IMR-90 (cell line): ENCODE measurements at regions not wholly inside any gene's neighbourhood (a gene's known extent, or its start where the extent isn't known, plus 50 kb on each side); places are given as distances from the start of the nearest gene placed in this dataset.

Experiments used
- ATAC-seq: fragments of 200-7000 bp; cut with Tn5 transposase; 2 replicates; pipeline ENCODE4 v1.9.1; 2020; ENCODE audit warnings: low read depth, mild to moderate bottlenecking, moderate library complexity
- BruUV-seq: library from RNA; stranded (reverse); fragments of 400-500 nt; replicated peaks from 2 replicates; lab custom pipeline; 2021; lab: Mats Ljungman, UMichigan
- CTCF ChIA-PET: fragments of 300-600 bp; formaldehyde crosslinking; extraction: SDS; loops from one replicate; lab custom pipeline; 2021; ENCODE audit warnings: antibody characterized with exemption; lab: Yijun Ruan, JAX
- POLR2A ChIA-PET: fragments of 300-600 bp; sonication (Branson Sonifier 250); formaldehyde crosslinking; loops from one replicate; lab custom pipeline; 2022; ENCODE audit warnings: antibody characterized with exemption; ENCODE audit not compliant: unreplicated experiment; lab: Charles Lee
- DNase-seq: peaks from one replicate; pipeline ENCODE4 v3.0.0; 2013
- H2AFZ ChIP-seq: replicated peaks from 2 replicates; pipeline ENCODE3; 2013; ENCODE audit warnings: low read length, mild to moderate bottlenecking; ENCODE audit not compliant: poor library complexity
- H2AK5ac ChIP-seq: 2 replicates; pipeline ENCODE4 v1.6.1; 2013; ENCODE audit warnings: low read depth, low read length, inconsistent platforms
- H2AK9ac ChIP-seq: replicated peaks from 2 replicates; pipeline ENCODE3; 2013; ENCODE audit warnings: mild to moderate bottlenecking, low read depth, low read length, moderate library complexity; ENCODE audit not compliant: poor library complexity
- H2BK120ac ChIP-seq: 2 replicates; pipeline ENCODE4 v1.6.1; 2013; ENCODE audit warnings: low read depth, low read length, inconsistent platforms
- H2BK15ac ChIP-seq: 3 replicates; pipeline ENCODE4 v1.6.1; 2013; ENCODE audit warnings: low read depth, low read length, inconsistent platforms
- H2BK20ac ChIP-seq: 2 replicates; pipeline ENCODE4 v1.6.1; 2013; ENCODE audit warnings: low read depth, mild to moderate bottlenecking, inconsistent platforms, low read length, moderate library complexity
- H2BK5ac ChIP-seq: 2 replicates; pipeline ENCODE4 v1.6.1; 2013; ENCODE audit warnings: mild to moderate bottlenecking, low read depth, low read length, inconsistent platforms; ENCODE audit not compliant: poor library complexity, severe bottlenecking
- H3K14ac ChIP-seq: replicated peaks from 2 replicates; pipeline ENCODE4 v1.6.1; 2013; ENCODE audit warnings: low read depth, low read length, inconsistent platforms
- H3K18ac ChIP-seq: 2 replicates; pipeline ENCODE4 v1.6.1; 2013; ENCODE audit warnings: low read depth, low read length, control low read depth
- H3K23ac ChIP-seq: 2 replicates; pipeline ENCODE4 v1.6.1; 2013; ENCODE audit warnings: low read depth, low read length, inconsistent platforms
- H3K27ac ChIP-seq: 2 replicates; pipeline ENCODE4 v1.5.1; 2013; ENCODE audit warnings: mild to moderate bottlenecking, control low read depth, low read length; ENCODE audit not compliant: insufficient read depth
- H3K27me3 ChIP-seq: 2 replicates; pipeline ENCODE4 v1.6.1; 2013; ENCODE audit warnings: low read length; ENCODE audit not compliant: control insufficient read depth, insufficient read depth
- H3K36me3 ChIP-seq: 2 replicates; pipeline ENCODE4 v1.6.1; 2013; ENCODE audit warnings: low read length, mixed read lengths; ENCODE audit not compliant: control insufficient read depth, insufficient read depth
- H3K4ac ChIP-seq: 2 replicates; pipeline ENCODE4 v1.6.1; 2013; ENCODE audit warnings: low read depth, low read length, inconsistent platforms
- H3K4me1 ChIP-seq: 2 replicates; pipeline ENCODE4 v1.6.1; 2013; ENCODE audit warnings: low read length, mixed read lengths; ENCODE audit not compliant: control insufficient read depth, insufficient read depth
- H3K4me2 ChIP-seq: 2 replicates; pipeline ENCODE4 v1.6.1; 2013; ENCODE audit warnings: low read depth, mild to moderate bottlenecking, control low read depth, low read length, moderate library complexity
- H3K4me3 ChIP-seq: 2 replicates; pipeline ENCODE4 v1.5.1; 2013; ENCODE audit warnings: low read depth, mild to moderate bottlenecking, control low read depth, low read length, moderate library complexity; ENCODE audit not compliant: insufficient read depth
- H3K56ac ChIP-seq: 2 replicates; pipeline ENCODE4 v1.6.1; 2013; ENCODE audit warnings: low read length, inconsistent platforms; ENCODE audit not compliant: insufficient read depth; ENCODE audit errors: extremely low read depth
- H3K79me1 ChIP-seq, 2 experiments: 2 replicates each; pipeline ENCODE4 v1.6.1; 2013; ENCODE audit warnings: low read length in 2 of 2, inconsistent platforms in 1 of 2, low read depth in 1 of 2
- H3K9ac ChIP-seq: 2 replicates; pipeline ENCODE4 v1.6.1; 2013; ENCODE audit warnings: low read depth, low read length, control low read depth
- H3K9me1 ChIP-seq: 2 replicates; pipeline ENCODE4 v1.6.1; 2013; ENCODE audit warnings: low read length, inconsistent platforms; ENCODE audit not compliant: insufficient read depth
- H3K9me3 ChIP-seq: 2 replicates; pipeline ENCODE4 v1.6.1; 2013; ENCODE audit warnings: low read length; ENCODE audit not compliant: control insufficient read depth, insufficient read depth
- H4K20me1 ChIP-seq: 2 replicates; pipeline ENCODE4 v1.6.1; 2013; ENCODE audit warnings: low read length, inconsistent platforms; ENCODE audit not compliant: insufficient read depth
- H4K5ac ChIP-seq: 2 replicates; pipeline ENCODE4 v1.6.1; 2013; ENCODE audit warnings: mild to moderate bottlenecking, low read depth, low read length, control low read depth
- H4K8ac ChIP-seq, 2 experiments: 2 replicates each; pipeline ENCODE4 v1.6.1; 2013; ENCODE audit warnings: low read depth in 2 of 2, low read length in 2 of 2, control low read depth in 1 of 2, inconsistent platforms in 1 of 2
- H4K91ac ChIP-seq: 2 replicates; pipeline ENCODE4 v1.6.1; 2013; ENCODE audit warnings: low read depth, low read length, inconsistent platforms; ENCODE audit not compliant: insufficient read depth
- CHD1 ChIP-seq: IDR thresholded peaks from 2 replicates; pipeline ENCODE4 v1.6.1; 2012; ENCODE audit warnings: low read depth, low read length, improper control_type of control experiment
- FOS ChIP-seq: fragments of 150-350 bp; IDR thresholded peaks from 2 replicates; pipeline ENCODE4 v1.6.1; 2016; ENCODE audit warnings: low read depth, low read length
- MAZ ChIP-seq: IDR thresholded peaks from 2 replicates; pipeline ENCODE4 v1.6.1; 2012; ENCODE audit warnings: low read depth, mild to moderate bottlenecking, low read length, improper control_type of control experiment, moderate library complexity, borderline replicate concordance
- MXI1 ChIP-seq: IDR thresholded peaks from 2 replicates; pipeline ENCODE4 v1.6.1; 2012; ENCODE audit warnings: low read depth, mild to moderate bottlenecking, low read length, moderate library complexity, borderline replicate concordance
- NFE2L2 ChIP-seq: fragments of 150-350 bp; IDR thresholded peaks from 2 replicates; pipeline ENCODE4 v1.6.1; 2016; ENCODE audit warnings: low read depth, mild to moderate bottlenecking, low read length
- POLR2A ChIP-seq: IDR thresholded peaks from 2 replicates; pipeline ENCODE4 v1.6.1; 2012; ENCODE audit warnings: mild to moderate bottlenecking, low read depth, low read length
- RAD21 ChIP-seq: IDR thresholded peaks from 2 replicates; pipeline ENCODE4 v1.6.1; 2012; ENCODE audit warnings: low read length, improper control_type of control experiment
- RCOR1 ChIP-seq: IDR thresholded peaks from 2 replicates; pipeline ENCODE4 v1.6.1; 2012; ENCODE audit warnings: mild to moderate bottlenecking, low read length, improper control_type of control experiment; ENCODE audit not compliant: insufficient replicate concordance
- RFX5 ChIP-seq: IDR thresholded peaks from 2 replicates; pipeline ENCODE4 v1.8.0; 2012; ENCODE audit warnings: low read depth, mild to moderate bottlenecking, low read length, moderate library complexity
- SMC3 ChIP-seq: fragments of 150-350 bp; IDR thresholded peaks from 2 replicates; pipeline ENCODE4 v1.6.1; 2016; ENCODE audit warnings: low read depth, mild to moderate bottlenecking, antibody characterized with exemption, low read length, moderate library complexity
- WGBS, 2 experiments: methylation state at CpG; one replicate each; pipeline versions ENCODE4 v1.1.5 to v1.1.7; 2013; ENCODE audit warnings: missing lambda C conversion rate in 2 of 2; ENCODE audit not compliant: insufficient read length in 1 of 2; ENCODE audit errors: extremely low coverage in 2 of 2; 5-methylcytosine and 5-hydroxymethylcytosine counted together
- dilution Hi-C: fragments of 300-500 bp; cut with HindIII; formaldehyde crosslinking; loops from one replicate; pipeline ENCODE4 v1.14.3; 2018; ENCODE audit warnings: low sequenced_read_pairs; ENCODE audit not compliant: unreplicated experiment
- in situ Hi-C: fragments of 300-500 bp; cut with MboI; formaldehyde crosslinking; loops from 3 replicates; pipeline ENCODE4 v1.14.3; 2019; ENCODE audit warnings: low sequenced_read_pairs, inconsistent platforms, mixed read lengths
- intact Hi-C: fragments of 100-400 bp; cut with micrococcal nuclease; formaldehyde crosslinking; loops from 2 replicates; pipeline ENCODE4 v1.10.0; 2022
- TF ChIP-seq, protein P1 (sequence below): conservative IDR thresholded peaks from 2 replicates; pipeline ENCODE4 v1.5.1; 2012; ENCODE audit warnings: mild to moderate bottlenecking, low read depth, low read length, improper control_type of control experiment
- TF ChIP-seq, protein P2 (sequence below): fragments of 150-350 bp; IDR thresholded peaks from 2 replicates; pipeline ENCODE4 v1.6.1; 2016; ENCODE audit warnings: low read depth, mild to moderate bottlenecking, low read length, moderate library complexity, borderline replicate concordance

DNA sequence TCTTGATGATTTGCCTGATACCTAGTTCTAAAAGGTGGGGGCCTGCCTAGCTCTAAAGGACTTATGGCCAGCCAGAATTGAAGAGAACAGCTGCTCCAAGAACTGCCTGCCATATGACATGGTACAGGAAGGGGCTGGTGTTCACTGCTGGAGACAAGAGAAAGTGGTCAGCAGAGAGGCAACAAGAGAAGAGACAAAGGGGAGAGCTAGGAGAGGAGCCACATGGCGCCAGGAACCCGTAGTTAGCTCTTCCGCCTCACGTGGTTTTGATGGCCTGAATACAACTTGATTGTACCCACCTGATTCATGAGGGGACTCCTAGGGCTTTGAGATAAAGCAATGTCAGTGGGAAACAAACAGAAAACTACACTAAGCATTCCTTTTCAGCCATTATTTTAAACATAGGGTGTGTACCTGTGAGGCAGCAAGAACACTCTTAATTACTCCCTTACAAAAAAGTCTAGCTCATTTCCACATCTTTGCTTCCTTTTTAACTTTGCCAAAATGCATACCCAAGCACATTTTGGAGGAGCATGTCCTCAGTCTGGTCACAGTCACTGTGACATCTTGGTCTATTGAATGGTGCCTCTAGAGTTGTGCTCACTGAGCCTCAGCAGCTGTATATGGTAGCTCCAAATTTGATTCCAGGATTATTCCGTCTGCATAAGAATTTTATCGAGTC lies 71.6 kb downstream of the CCDC71L start:
- no TSS peak for BruUV-seq
- intact Hi-C loops = no loop called here
- no peak overlapping the region for H2BK5ac ChIP-seq
- H3K14ac ChIP-seq = no peak overlapping the region
- no peaks in the 10 kb centered on the region for H3K36me3 ChIP-seq
- H3K79me1 ChIP-seq = no peaks in the 10 kb centered on the region
- no peak overlapping the region for H4K5ac ChIP-seq
- H3K9me1 ChIP-seq = no peaks in the 10 kb centered on the region
- ChIA-PET CTCF (no interaction called here), POLR2A (no interaction called here)
- H2AK9ac ChIP-seq = no peak overlapping the region
- no peaks in the 10 kb centered on the region for H3K27me3 ChIP-seq
- no peak overlapping the region for H2BK20ac ChIP-seq
- no peak overlapping the region for H3K56ac ChIP-seq
- DNase-seq (no peak), ATAC-seq (no peak)
- no peak overlapping the region for H2AFZ ChIP-seq
- H2BK120ac ChIP-seq = no peak overlapping the region
- no peak overlapping the region for H4K91ac ChIP-seq
- no peak overlapping the region for H2BK15ac ChIP-seq
- no peak overlapping the region for H3K4me2 ChIP-seq
- H3K27ac ChIP-seq = no peak overlapping the region
- no peak overlapping the region for H2AK5ac ChIP-seq
- in situ Hi-C loops = no loop called here
- no peaks in the 10 kb centered on the region for H3K9me3 ChIP-seq
- H3K4me1 ChIP-seq = peaks cover 2% of the 10 kb centered on the region; the same call in 1 of the 2 replicates
- H3K18ac ChIP-seq = no peak overlapping the region
- no peak overlapping the region for H3K9ac ChIP-seq
- no peak overlapping the region for H3K4me3 ChIP-seq
- no peak overlapping the region for H3K23ac ChIP-seq
- 90% methylated on average over 2 of the region's 6 CpGs; no CpG with 5 or more reads in 1 of the 2 experiments for WGBS, 2 experiments
- dilution Hi-C loops = no loop called here
- H4K8ac ChIP-seq = no peak overlapping the region
- H4K20me1 ChIP-seq = no peaks in the 10 kb centered on the region
- TF ChIP-seq FOS (no peak), SMC3 (no peak), CHD1 (no peak), MXI1 (no peak), MAZ (no peak), POLR2A (no peak), RAD21 (no peak), RFX5 (no peak), NFE2L2 (no peak), RCOR1 (no peak)
- TF ChIP-seq, protein P1, sequence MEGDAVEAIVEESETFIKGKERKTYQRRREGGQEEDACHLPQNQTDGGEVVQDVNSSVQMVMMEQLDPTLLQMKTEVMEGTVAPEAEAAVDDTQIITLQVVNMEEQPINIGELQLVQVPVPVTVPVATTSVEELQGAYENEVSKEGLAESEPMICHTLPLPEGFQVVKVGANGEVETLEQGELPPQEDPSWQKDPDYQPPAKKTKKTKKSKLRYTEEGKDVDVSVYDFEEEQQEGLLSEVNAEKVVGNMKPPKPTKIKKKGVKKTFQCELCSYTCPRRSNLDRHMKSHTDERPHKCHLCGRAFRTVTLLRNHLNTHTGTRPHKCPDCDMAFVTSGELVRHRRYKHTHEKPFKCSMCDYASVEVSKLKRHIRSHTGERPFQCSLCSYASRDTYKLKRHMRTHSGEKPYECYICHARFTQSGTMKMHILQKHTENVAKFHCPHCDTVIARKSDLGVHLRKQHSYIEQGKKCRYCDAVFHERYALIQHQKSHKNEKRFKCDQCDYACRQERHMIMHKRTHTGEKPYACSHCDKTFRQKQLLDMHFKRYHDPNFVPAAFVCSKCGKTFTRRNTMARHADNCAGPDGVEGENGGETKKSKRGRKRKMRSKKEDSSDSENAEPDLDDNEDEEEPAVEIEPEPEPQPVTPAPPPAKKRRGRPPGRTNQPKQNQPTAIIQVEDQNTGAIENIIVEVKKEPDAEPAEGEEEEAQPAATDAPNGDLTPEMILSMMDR = no peak
- TF ChIP-seq, protein P2, sequence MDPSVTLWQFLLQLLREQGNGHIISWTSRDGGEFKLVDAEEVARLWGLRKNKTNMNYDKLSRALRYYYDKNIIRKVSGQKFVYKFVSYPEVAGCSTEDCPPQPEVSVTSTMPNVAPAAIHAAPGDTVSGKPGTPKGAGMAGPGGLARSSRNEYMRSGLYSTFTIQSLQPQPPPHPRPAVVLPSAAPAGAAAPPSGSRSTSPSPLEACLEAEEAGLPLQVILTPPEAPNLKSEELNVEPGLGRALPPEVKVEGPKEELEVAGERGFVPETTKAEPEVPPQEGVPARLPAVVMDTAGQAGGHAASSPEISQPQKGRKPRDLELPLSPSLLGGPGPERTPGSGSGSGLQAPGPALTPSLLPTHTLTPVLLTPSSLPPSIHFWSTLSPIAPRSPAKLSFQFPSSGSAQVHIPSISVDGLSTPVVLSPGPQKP = no peak
- no peak overlapping the region; the same call in 1 of the 2 replicates for H3K4ac ChIP-seq
